IPS-18c (cell line): ENCODE measurements at regions not wholly inside any gene's neighbourhood (a gene's known extent, or its start where the extent isn't known, plus 50 kb on each side); places are given as distances from the start of the nearest gene placed in this dataset.
"Not testable (repeated sequence)": the region's sequence is repeated elsewhere in the genome, so short reads cannot be mapped to it uniquely, and the experiment has no call there.

Source experiments
- H3K4me3 ChIP-seq: 2 replicates; pipeline ENCODE4 v1.7.0; 2013; ENCODE audit warnings: low read depth, mild to moderate bottlenecking, low read length, moderate library complexity; ENCODE audit not compliant: insufficient read depth
- H3K9me3 ChIP-seq: one replicate; pipeline ENCODE4 v1.6.1; 2013; ENCODE audit warnings: mild to moderate bottlenecking, low read length, moderate library complexity; ENCODE audit not compliant: control insufficient read depth, insufficient read depth

DNA sequence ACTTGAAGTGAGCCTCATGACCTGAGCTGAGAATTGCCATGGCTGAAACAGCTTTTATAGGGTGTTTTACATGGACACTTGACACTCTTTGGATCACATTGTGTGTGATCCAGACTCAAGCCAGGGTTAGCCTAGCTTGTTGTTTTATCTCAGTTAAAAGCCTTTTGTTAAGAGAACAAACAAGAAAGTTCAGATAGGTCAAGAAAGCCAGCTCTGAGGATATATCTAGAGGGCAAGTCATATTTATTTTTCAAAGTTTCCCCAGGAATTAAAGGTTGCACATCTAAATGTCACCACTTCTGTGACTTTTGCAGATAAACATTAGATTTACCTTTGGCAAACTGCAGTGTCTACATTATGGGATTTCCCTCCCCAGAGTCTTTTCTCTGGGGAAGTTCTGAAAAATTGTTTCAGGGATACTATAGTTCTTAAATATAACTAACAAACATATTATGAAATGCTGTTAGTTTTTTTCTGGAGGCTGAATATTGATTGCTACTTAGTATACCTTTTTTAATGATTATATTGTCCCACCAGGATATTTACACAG lies 134.5 kb downstream of the C9orf152 start:
- Histone ChIP-seq H3K9me3 (no peaks in the 10 kb centered on the region), H3K4me3 (no peak overlapping the region)

DNA sequence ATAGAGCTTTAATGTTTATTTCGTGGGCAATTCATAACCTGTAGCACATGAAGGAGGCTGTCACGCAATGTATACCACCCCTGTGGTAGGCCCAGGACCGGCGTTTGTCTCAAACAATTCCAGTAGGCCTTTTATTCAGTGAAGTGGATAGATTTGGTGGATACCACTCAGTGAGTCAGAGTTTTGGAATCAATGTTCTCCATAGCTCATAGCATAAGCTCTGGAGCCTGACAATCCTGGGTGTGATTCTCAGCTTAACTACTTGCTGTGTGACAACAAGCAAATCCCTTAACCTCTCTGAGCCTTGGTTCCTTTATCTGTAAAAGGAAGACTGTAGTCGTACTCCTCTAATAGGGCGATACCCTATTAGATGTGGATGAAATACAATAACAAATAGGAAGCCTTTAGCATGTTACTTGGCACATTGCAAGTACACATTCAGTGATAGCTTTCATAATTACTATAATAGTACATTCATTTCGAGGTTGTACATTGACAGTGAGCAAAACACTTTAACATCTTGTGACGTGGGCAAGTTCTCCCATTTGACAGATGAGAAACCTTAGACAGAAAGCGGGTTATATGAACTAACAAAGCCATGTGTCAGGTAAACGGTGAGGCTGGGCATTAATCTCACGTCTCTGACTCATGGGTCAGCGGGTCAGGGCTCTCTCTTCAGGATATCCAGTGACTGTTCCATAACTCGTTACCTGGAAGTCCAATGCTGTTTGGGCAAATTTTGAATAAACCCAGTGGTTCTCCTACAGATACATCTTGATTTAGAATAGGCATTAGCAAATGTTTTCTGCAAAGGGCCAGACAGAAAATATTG lies 130.8 kb downstream of the C9orf152 start:
- no peak overlapping the region for H3K4me3 ChIP-seq
- no peaks in the 10 kb centered on the region for H3K9me3 ChIP-seq

GRCh38 chr9:110077925-110078324 lies 130.0 kb downstream of the C9orf152 start:
- Histone ChIP-seq H3K4me3 (no peak overlapping the region), H3K9me3 (no peaks in the 10 kb centered on the region)

DNA sequence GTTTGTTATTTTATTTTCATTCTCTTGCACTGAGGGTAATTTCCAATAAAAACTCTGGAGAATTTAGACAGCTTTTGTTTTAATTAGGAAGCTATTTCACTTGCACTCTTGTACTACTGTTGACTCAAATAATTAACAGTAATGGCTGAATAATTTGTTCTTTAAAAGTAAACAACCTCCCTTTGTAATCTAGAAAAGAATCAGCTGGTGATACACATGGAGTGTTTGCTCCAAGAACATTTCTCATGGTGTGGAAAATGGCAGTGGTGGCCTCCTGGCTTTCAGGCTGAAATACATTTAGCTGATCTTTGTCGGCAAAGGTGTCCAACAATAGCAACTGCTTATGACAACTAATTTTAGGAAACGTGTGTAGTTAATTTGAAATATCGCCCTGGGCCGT lies 129.4 kb downstream of the C9orf152 start:
- H3K9me3 ChIP-seq, result no peaks in the 10 kb centered on the region
- H3K4me3 ChIP-seq, result no peak overlapping the region

GRCh38 chr9:110081395-110081794 lies 126.6 kb downstream of the C9orf152 start:
- no peaks in the 10 kb centered on the region for H3K9me3 ChIP-seq
- no peak overlapping the region for H3K4me3 ChIP-seq

DNA sequence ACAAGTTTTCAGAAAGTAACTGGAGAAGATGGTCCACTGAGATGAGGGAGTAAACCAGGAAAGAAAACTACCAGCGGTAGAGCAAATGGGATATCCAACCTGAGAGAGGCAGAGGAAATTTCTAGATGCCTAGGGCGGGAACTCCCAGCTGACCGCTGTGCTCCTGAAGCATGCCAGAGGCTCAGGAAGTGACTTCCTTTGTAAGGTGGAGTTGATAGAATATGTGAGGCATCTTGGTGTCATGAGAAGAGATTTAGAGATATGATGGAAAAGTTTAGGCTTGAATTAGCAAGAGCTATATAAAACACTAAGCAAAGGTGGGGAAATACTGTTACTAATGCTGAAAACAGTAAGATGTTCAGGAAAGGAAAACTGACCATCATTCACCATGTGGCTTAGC lies 124.1 kb downstream of the C9orf152 start:
- H3K9me3 ChIP-seq, result no peaks in the 10 kb centered on the region
- no peak overlapping the region for H3K4me3 ChIP-seq

DNA sequence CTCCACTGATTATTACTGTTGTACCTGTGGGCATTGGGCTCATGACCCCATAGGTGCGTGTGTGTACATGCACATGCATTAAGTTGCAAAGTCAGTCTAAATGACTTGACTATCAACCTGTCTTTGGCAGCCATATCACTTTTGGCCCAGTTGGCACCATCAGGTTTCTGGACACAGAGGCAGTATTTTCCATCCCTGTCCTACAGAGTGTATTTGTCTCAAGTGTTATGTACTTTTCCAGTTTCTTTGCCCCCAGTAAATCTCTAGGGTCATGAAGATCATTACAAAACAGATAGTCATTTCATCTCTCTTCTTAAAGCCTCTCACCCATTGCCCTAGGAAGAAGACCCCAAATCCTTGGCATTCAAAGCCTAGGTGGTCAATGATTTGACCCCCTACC lies 121.4 kb downstream of the C9orf152 start:
- Histone ChIP-seq H3K4me3 (no peak overlapping the region), H3K9me3 (no peaks in the 10 kb centered on the region)

GRCh38 chr9:110087605-110088004 lies 120.4 kb downstream of the C9orf152 start:
- no peaks in the 10 kb centered on the region for H3K9me3 ChIP-seq
- H3K4me3 ChIP-seq, result no peak overlapping the region

- H3K9me3 ChIP-seq, result no peaks in the 10 kb centered on the region
- H3K4me3 ChIP-seq, result no peak overlapping the region
Measured at GRCh38 chr9:110088099-110088498, 119.9 kb downstream of the C9orf152 start.

- H3K4me3 ChIP-seq, result no peak overlapping the region
Measured at GRCh38 chr9:110089681-110090370, 118.1 kb downstream of the C9orf152 start.

GRCh38 chr9:110092792-110093191 lies 115.2 kb downstream of the C9orf152 start:
- H3K4me3 ChIP-seq, result no peak overlapping the region
- H3K9me3 ChIP-seq, result no peaks in the 10 kb centered on the region

More at GRCh38 chr9:110089681-110090370, 118.1 kb downstream of the C9orf152 start:
- H3K9me3 ChIP-seq, result no peaks in the 10 kb centered on the region

GRCh38 chr9:110093417-110093816 lies 114.5 kb downstream of the C9orf152 start:
- Histone ChIP-seq H3K4me3 (no peak overlapping the region), H3K9me3 (no peaks in the 10 kb centered on the region)

DNA sequence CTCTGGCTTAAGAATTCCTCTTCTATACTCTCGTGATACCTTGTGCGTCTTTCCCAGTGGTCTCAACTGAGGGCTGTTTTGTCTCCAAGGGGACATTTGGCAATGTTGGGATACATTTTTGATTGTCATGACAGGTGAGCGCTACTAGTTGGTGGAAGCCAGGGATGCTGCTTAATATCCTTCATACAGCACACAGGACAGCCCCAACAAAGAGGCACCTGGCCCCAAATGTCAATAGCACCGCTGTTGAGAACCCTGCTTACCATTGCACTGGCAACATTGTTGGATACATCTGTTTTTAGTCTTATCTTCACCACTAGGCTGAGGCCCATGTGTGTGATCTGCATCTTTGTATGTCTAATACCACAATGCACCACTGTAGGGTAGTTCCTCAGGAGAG lies 114.1 kb downstream of the C9orf152 start:
- Histone ChIP-seq H3K9me3 (no peaks in the 10 kb centered on the region), H3K4me3 (no peak overlapping the region)

- H3K4me3 ChIP-seq, result no peak overlapping the region
- no peaks in the 10 kb centered on the region for H3K9me3 ChIP-seq
Measured at GRCh38 chr9:110095161-110095595, 112.8 kb downstream of the C9orf152 start.

DNA sequence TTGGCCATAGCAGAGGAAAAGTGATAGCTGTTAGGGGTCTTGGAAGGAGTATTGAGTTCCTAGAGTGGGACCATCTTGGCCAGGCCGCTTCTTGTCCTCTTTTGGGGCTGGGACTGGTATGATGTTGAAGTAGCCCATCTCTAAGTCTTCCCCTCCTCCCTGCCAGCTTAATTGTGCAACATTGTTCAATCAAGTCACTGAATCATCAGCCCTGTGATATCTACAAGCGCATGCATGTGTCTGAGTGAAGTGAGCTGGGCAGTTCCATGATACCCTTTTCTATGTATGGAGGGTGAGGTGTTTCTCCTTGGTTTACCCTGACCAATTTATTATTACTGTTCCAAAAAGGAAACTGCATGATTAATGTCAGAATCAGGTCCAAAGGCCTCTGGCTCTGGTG lies 112.2 kb downstream of the C9orf152 start:
- no peaks in the 10 kb centered on the region for H3K9me3 ChIP-seq

DNA sequence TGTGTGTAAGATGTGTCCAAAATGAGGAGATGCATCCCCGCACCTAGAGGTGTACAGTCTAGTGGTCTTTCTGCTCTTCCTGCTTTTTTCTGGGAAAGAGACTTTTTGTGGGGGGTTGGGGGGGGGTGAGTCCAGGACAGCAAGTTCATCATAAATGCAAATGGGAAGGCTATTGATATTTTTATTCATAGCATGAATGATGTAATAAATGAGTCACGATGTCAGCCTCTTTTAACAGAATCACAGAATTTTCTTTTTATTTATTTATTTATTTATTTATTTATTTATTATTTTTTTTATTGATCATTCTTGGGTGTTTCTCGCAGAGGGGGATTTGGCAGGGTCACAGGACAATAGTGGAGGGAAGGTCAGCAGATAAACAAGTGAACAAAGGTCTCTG lies 111.3 kb downstream of the C9orf152 start:
- H3K9me3 ChIP-seq, H3K4me3 ChIP-seq: not testable (repeated sequence)

More for the DNA sequence above, 112.2 kb downstream of the C9orf152 start:
- no peak overlapping the region for H3K4me3 ChIP-seq

GRCh38 chr9:110099236-110100095 lies 108.5 kb downstream of the C9orf152 start:
- no peak overlapping the region for H3K4me3 ChIP-seq
- no peaks in the 10 kb centered on the region for H3K9me3 ChIP-seq
